Sciatic nerve (tissue), 2 donors: ENCODE measurements at regions not wholly inside any gene's neighbourhood (a gene's known extent, or its start where the extent isn't known, plus 50 kb on each side); places are given as distances from the start of the nearest gene placed in this dataset.
"Not testable (repeated sequence)": the region's sequence is repeated elsewhere in the genome, so short reads cannot be mapped to it uniquely, and the experiment has no call there.

ENCODE experiments used
- ATAC-seq: fragments of 200-7000 bp; cut with Tn5 transposase; one replicate; pipeline ENCODE4 v1.9.1; 2020; ENCODE audit warnings: mild to moderate bottlenecking, moderate library complexity
- DNase-seq: peaks from one replicate; pipeline ENCODE4 v3.0.0-alpha.2; 2020; ENCODE audit warnings: low spot score
- intact Hi-C: fragments of 100-400 bp; cut with DNase I; formaldehyde crosslinking; loops from one replicate; pipeline ENCODE4 v1.14.2; 2022
- donor health status: DM: no; HTN: no; CAD: no.
- donor health status: DM: no; HTN: no; CAD: no.

DNA sequence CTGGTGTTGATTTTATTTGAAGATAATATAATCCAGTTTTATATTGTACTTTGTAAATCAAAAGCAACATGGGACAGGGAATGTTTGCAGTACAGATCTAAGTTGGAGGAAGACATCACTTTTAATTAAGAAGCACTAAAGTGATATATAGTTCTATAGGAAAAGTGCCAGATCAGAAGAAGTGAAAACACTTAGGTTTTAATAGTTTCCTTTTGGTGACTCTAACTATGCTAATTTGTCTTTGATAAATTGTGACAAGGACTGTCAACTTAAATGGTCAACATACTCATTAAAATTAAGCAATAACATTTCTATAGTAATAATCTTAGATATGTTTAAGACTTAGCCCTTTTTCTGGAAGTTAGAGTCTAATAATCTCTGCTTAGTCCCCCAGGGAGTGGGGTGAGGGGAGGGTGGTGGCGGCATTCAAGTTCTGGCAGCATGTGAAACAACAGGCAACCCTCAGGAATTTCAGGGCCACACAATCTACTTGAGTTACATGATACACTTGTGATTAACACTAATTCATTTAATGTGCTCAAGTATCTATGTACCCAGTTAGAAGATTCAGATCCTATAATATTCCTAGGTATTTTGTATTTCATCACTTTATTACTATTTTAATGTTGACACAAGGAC, 1026.5 kb downstream of the NR2F1-AS1 start:
- DNase-seq (no peak), ATAC-seq (no peak)
- intact Hi-C loops, result no loop called here

DNA sequence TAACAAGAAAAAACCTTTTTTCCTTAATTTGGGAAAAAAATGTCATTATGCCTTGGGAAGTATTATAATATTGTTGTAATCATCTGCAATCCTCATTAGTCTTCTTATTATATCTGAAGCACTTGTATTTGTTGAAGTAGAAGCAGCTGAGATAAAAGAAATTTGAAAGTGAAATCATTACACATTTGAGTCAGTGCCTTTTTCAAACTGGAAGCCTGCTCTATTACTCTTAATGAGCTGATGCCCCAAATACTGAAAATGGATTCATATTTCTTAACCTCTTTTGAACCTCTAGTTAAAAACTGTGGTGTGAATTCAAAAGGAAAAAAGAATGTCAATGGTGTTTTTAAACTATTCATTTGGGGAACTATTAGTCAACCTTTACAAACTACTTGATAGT, 1027.7 kb downstream of the NR2F1-AS1 start:
- ATAC-seq, result no peak
- intact Hi-C loops, result no loop called here
- no peak for DNase-seq

DNA sequence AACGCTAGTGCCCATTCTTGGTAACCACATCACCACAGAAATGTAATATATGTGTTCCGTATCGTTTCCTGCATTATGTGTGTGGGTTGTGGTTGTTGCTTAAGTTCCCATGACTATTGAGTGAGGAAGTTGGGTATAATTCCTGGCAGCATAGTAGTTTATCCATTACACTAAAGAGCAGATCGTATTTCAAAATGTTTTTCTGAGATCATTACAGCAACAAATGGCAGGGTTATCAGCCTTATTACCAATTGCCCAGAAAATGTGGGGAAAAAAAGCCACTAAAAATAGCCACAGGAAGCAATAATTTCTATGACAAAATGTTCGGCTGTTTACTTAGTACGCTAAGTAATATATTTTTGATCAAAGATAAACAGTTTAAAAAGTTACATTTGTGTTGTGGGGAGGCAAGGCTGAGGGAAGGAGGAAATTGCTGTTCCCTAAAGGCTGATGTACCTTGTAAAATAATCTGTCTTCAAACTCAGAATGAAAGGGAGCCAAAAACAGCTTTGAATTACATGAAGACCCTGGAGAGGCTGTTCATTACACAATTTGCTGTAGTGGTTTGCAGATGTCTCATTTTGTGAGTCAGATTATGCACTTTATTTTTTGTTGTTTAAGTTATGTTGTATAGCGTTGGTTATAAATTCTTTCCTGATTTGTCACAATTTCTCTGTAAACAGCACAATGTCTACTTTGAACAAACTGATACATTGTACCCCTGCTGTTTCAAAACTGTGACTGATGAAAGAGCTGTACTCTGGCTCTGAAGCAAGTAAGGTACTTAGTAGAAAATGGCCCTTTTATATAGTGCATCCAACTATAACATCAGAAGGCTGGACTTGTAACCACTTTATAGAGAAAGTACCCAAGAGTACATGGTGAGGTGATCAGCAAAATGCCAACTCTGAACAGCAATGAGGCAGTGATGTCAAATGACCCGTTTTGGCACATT, 1028.5 kb downstream of the NR2F1-AS1 start:
- DNase-seq (no peak), ATAC-seq (peak; percentile 92)
- intact Hi-C loops, result no loop called here

DNA sequence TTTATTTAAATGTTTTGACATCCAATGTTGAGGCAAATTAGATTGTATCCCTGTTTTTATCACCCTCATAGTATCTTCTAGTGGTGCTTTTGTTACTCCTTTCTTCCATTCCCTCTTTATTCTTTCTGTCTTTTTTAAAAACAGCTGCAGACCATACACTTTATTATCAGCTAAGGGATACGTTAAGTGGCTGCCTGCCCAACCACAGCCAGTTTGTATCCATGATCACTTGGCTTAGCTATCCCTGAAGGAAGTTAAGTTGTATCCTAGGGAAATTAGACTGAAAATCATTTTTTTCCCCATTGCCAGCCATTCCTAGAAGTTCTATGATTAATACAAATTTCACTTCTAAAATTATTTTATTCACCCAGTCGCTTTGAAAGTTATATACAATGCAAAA, 1032.7 kb downstream of the NR2F1-AS1 start:
- intact Hi-C loops, result no loop called here

DNA sequence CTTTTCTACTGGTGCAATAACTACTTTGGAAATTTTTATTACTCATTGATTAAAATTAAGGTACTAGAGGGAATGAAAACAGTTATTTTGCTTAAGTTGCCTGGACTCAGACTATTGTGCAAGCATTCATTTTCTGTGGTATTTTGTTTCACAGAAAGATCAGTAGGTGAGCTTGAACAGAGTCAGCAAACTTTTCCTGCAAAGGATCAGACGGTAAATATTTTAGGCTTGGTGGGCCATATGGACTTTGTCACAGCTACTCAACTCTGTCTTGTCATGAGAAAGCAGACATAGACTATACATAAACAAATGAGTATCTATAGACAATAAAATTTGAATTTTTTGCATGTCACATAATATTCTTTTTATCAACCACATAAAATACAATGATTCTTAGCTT, 1036.4 kb downstream of the NR2F1-AS1 start:
- intact Hi-C loops, result no loop called here
- ATAC-seq (no peak), DNase-seq (no peak)

More for the DNA sequence above, 1032.7 kb downstream of the NR2F1-AS1 start:
- no peak for ATAC-seq
- no peak for DNase-seq

DNA sequence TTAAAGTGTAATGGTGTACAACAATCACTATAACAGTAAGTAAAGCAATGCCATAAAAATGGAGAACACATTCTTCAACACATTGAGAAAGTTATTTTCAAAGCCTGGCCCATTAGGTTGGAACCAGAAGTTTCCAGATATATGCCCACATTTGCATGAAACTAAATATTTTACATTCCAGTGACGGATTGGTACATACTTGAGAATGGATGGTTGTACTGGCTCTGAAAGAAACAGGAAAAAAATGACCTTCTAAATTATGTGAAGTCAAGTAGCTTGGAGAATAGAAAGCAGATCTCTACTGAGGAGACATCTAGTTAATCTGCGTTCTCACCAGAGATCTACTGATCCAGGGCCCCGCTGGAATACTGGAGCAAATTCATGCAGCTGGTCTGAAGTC, 1037.0 kb downstream of the NR2F1-AS1 start:
- intact Hi-C loops, result no loop called here
- no peak for DNase-seq
- no peak for ATAC-seq

DNA sequence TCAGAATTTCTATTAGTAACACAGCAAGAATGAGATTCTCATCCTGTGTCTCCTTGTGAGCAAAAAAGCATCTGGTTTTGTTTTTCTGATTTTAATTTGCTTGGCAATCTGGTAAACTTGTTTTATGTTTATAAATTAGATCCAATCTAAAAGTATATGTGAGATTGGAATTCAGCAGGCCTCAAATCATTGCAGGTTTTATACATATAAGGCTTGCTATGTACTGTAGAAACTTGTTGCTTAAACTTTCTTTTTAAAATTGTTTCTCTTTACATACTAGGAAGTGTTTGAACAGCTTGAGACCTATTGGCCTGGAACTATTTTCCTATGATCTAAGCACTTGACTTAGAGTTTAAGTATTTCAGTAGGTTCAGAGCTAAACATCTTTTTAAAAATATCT, 1037.8 kb downstream of the NR2F1-AS1 start:
- no peak for ATAC-seq
- no peak for DNase-seq
- intact Hi-C loops, result no loop called here

DNA sequence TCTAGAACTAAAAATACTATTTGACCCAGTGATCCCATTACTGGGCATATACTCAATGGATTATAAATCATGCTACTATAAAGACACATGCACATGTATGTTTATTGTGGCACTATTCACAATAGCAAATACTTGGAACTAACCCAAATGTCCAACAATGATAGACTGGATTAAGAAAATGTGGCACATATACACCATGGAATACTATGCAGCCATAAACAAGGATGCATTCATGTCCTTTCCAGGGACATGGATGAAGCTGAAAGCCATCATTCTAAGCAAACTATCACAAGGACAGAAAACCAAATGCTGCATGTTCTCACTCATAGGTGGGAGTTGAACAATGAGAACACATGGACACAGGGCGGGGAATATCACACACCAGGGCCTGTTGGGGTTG, 1039.0 kb downstream of the NR2F1-AS1 start:
- DNase-seq, intact Hi-C loops, ATAC-seq: not testable (repeated sequence)

DNA sequence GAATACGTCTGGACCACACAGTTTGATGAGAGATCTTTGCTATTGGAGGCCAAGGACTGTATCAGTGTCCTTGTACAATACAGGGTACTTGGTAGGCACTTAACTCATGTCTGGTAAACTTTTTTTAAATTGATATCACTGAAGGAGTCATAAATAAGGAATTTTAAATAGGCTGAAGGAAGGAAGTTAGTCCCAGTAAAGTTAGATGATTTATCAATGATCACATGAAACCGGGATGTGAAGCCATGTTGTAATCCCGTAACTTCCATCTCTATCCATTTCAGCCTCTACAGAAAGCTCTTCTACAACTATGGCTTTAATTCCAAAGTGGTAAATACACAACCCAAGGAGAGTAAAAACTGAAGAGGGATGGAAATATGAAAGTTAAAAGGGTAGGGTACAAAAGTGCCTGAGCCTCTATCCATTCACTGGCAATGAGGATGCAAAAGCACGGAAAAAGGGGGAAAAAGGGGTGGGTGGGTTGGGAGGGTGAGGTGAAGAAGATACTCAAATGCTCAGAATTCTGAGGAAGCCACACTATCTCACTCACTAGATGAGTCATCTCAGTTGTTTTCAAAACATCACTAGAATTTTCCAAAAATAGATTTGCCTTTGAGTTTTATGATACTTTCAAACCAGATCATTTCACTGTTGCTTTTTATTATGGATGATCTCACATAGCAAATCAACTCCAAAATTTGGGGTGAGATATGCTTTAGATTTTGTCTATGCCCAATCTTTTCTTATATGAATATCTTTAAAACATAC, 1053.5 kb downstream of the NR2F1-AS1 start:
- intact Hi-C loops, result no loop called here
- ATAC-seq (no peak), DNase-seq (no peak)

DNA sequence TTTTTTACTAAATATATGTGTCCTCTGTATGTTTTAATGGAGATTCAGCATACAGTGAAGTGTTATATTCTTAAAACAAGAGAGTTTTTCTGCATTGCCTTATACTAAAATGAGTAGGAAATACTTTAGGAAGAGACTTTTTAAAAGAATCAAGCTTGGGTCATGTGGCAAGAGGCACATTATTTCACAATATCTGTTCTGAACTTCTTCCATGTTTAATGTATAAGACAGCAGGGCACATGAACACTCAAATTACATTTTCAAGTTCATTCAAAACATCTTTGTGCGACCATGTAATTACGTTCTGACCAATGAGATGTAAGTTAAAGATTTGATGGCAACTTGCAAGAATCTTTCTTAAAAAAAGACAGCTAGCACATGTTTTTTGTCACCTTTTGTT, 1055.9 kb downstream of the NR2F1-AS1 start:
- intact Hi-C loops, result loop anchor here (2.0 kb wide), 1 partner anchor 66 kb away; no protein-coding TSS in a partner anchor
- ATAC-seq (no peak), DNase-seq (no peak)

DNA sequence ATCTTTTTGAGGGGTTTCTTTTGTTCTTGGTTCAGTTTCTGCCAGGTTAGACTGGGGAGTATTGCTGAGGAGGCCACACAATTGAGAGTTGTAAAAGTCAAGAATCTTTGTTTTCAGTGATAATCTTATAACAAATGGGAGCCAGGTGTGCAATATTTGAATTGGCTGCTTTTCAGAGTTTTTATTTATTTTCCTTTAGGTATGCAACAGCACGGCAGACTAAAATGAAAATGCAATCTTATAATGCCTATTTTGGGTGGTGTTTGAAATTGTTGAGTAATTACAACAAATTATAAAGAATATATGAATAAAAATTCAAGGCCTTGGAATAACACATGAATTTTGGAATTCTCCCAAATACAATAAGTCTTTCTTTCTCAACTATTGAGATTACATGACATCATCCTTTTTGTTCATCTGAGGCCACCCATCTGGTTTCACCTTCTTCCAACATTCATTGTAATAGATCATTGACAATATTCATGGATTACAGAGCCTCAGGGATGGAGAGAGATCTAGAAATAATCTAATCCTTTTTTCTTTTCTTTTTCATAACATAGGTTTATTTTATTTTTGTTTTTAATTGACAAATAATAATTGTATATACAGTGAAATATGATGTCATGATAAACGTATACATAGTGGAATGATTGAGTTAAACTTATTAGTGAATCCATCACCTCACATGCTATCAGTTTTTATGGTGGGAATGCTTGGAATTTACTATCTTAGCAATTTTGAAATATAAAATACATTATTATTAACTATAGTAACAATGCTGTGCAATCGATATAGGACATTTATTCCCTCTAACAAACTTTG, 1061.0 kb downstream of the NR2F1-AS1 start:
- intact Hi-C loops, result no loop called here
- DNase-seq (no peak), ATAC-seq (no peak)

DNA sequence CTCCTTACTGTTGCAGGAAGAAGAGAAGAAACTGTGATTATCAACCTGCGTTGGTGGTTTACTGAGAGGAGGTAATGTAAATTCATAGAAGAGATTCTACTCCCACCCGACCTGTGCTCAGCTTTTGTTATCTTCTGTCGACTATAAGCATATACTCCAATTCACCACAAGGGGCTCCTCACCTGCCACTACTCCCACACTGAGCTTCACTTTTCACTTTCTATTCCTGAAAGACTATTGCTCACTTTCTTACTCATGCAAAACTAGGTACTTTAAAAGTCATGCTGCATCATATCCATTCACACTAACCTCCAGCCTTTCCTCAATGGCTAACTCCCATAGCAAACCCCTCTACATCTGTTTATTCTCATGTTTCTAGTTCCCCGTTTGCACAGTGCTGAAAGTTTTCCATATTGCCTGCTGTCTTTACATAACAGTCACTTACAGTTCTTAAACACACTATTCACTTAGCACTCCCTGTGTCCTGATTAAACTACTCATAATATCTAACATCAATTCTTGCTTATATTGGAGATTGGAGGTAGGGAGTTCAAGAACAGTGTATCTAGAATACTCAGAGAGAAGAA, 1062.6 kb downstream of the NR2F1-AS1 start:
- peak; percentile 82 for ATAC-seq

DNA sequence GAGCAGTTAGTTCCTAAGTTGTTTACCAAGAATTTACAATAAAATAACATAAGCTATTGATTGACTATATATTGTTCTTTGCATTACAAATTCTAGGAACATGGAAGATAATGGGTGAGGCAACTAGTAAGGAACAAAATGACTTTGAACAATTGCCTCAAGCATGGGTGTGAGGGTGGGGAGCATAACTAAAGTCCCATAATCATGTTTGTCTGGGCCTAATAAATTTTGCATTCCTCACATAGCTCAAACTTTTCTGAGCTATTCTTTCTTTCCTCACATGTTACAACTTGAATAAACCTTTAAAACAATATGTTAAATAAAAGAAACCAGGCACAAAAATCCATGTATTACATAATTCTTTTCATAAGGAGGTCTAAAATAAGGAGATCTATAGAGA, 1066.1 kb downstream of the NR2F1-AS1 start:
- intact Hi-C loops, result no loop called here
- ATAC-seq, result no peak
- no peak for DNase-seq

More for the DNA sequence above, 1062.6 kb downstream of the NR2F1-AS1 start:
- DNase-seq, result no peak
- intact Hi-C loops, result no loop called here

DNA sequence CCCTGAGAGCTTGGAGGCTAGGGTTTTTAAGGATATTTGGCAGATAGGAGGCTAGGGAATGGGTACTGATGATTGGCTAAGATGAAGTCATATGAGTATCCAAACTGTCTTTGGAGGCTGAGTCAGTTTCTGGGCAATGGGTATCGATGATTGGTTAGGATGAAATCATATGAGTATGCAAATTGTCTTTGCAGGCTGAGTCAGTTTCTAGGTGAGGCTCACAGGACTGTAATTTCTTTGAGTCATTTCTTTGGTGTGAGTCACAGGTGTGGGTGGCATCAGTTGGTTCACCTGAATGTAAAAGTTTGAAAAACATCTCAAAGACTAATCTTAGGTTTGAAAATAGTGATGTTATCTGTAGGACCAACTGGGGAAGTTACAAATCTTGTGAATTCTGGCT, 1068.0 kb downstream of the NR2F1-AS1 start:
- intact Hi-C loops, result no loop called here
- ATAC-seq (no peak), DNase-seq (no peak)

DNA sequence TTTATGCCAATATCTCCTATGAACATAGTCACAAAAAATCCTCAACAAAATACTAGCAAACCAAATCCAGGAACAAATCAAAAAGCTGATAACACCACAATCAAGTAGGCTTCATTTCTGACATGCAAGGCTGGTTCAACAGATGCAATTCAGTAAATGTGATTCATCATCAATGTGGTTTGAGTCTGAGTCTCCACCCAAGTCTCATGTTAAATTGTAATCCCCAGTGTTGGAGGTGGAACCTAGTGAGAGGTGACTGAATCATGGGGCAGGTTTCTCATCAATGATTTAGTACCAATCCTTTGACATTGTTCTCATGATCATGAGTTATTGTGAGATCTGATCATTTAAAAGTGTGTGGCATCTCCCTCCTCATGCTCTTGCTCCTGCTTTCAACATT, 1072.7 kb downstream of the NR2F1-AS1 start:
- ATAC-seq (no peak), DNase-seq (no peak)
- intact Hi-C loops, result no loop called here

DNA sequence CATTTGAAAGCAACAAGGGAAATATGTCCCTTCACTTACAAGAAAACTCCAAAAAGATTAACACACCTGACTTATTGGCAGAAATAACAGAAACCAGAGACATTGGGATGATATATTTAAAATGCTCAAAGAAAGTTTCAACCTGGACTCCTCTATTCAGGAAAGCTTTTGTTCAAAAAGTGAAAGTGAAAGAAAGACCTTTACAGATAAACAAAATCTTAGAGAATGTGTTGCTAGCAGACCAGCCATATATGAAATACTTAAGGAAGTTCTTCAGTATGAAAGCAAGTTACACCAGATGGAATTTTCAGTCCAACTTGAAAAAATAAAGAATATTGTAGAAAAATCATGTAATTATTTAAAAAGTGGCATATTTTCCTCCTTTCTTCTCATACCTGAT, 1075.1 kb downstream of the NR2F1-AS1 start:
- no peak for DNase-seq
- no peak for ATAC-seq
- intact Hi-C loops, result no loop called here

DNA sequence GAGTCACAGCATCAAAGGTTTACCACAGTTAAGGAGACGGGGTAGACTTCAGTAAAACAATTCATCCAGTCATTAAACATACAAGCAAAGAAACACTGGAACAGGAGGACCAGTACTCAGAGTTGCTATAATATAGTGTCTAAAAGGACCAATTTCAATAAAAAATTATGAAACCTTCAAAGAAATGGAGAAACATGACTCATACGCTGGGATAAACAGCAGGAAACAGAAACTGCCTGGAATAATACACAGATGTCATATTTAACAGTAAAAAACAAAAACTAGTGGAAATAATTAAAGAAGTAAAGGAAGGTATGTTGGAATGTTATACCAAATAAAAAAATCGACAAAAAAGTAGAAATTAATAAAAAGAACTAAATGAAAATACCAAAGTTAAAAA, 1075.9 kb downstream of the NR2F1-AS1 start:
- intact Hi-C loops, result no loop called here
- no peak for ATAC-seq

DNA sequence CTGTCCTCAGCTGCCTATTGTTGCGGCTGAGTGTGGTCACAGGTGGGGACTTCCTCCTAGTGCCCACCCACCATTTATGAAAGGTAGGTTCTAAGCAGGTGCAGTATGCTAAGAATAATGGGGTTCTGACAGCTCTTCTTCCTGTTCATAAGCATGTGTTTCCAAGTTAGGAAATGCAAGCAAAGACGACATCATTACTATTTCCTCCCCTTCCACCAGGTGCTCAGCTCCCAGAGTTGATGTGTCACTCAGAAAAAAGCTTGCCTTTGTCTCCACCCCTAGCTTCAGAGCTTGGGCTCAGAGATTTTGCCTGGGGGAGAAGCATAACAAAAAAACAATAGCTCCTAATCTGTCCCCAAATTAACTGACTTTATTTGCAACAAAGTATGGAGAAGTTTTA, 1076.7 kb downstream of the NR2F1-AS1 start:
- intact Hi-C loops, result no loop called here
- ATAC-seq, result no peak

More for the DNA sequence above, 1075.9 kb downstream of the NR2F1-AS1 start:
- no peak for DNase-seq

More for the DNA sequence above, 1076.7 kb downstream of the NR2F1-AS1 start:
- DNase-seq, result no peak
